HFF-Myc (cell line): ENCODE measurements at regions not wholly inside any gene's neighbourhood (a gene's known extent, or its start where the extent isn't known, plus 50 kb on each side); places are given as distances from the start of the nearest gene placed in this dataset.
A peak's percentile ranks its signal among the peaks of the same experiment; 100 is the strongest.

Experiments
- DNase-seq: peaks from one replicate; pipeline ENCODE4 v3.0.0-alpha.2; 2011; ENCODE audit warnings: low read depth; ENCODE audit errors: extremely low read depth
- H3K4me3 ChIP-seq: replicated peaks from 2 replicates; pipeline ENCODE4 v1.5.1; 2011; ENCODE audit warnings: low read depth, mild to moderate bottlenecking, control low read depth, low read length
- CTCF ChIP-seq: IDR thresholded peaks from 2 replicates; pipeline ENCODE4 v1.5.1; 2012; ENCODE audit warnings: mild to moderate bottlenecking, low read depth, low read length, control low read depth; ENCODE audit errors: missing control alignments

GRCh38 chr3:150293401-150294001 lies 114.6 kb upstream of the TSC22D2 start:
- TF ChIP-seq CTCF: no peak
- peak; percentile 69 for DNase-seq
- no peak overlapping the region for H3K4me3 ChIP-seq

GRCh38 chr3:150292891-150293290 lies 115.2 kb upstream of the TSC22D2 start:
- TF ChIP-seq CTCF: no peak
- H3K4me3 ChIP-seq: no peak overlapping the region
- no peak for DNase-seq

GRCh38 chr3:150291515-150291914 lies 116.6 kb upstream of the TSC22D2 start:
- no peak for TF ChIP-seq CTCF

GRCh38 chr3:150286390-150287147 lies 121.5 kb upstream of the TSC22D2 start:
- no peak overlapping the region for H3K4me3 ChIP-seq
- no peak for DNase-seq
- peak; percentile 46 for TF ChIP-seq CTCF

More at GRCh38 chr3:150291515-150291914, 116.6 kb upstream of the TSC22D2 start:
- no peak for DNase-seq
- H3K4me3 ChIP-seq: no peak overlapping the region

GRCh38 chr3:150285601-150286000 lies 122.5 kb upstream of the TSC22D2 start:
- no peak for DNase-seq
- H3K4me3 ChIP-seq: no peak overlapping the region
- TF ChIP-seq CTCF: no peak

- no peak for TF ChIP-seq CTCF
- no peak for DNase-seq
- no peak overlapping the region for H3K4me3 ChIP-seq
Measured at GRCh38 chr3:150278843-150279381, 129.2 kb upstream of the TSC22D2 start.
